HL-60 (cell line): ENCODE measurements at regions not wholly inside any gene's neighbourhood (a gene's known extent, or its start where the extent isn't known, plus 50 kb on each side); places are given as distances from the start of the nearest gene placed in this dataset.

Source experiments
- DNase-seq, 2 experiments: peaks; one replicate each; pipeline ENCODE4 v3.0.0-alpha.2; 2010 to 2020; ENCODE audit warnings: low read depth in 1 of 2, low spot score in 1 of 2
- H3K27ac ChIP-seq: fragments of 250-450 bp; sonication (Bioruptor Pico); replicated peaks from 2 replicates; pipeline ENCODE4 v1.5.1; 2020; ENCODE audit warnings: mild to moderate bottlenecking, moderate library complexity
- H3K27me3 ChIP-seq: fragments of 250-450 bp; sonication (Bioruptor Pico); 2 replicates; pipeline ENCODE4 v1.5.1; 2021; ENCODE audit warnings: mild to moderate bottlenecking, moderate library complexity; ENCODE audit not compliant: insufficient read depth, poor library complexity, severe bottlenecking
- H3K4me3 ChIP-seq: replicated peaks from 2 replicates; pipeline ENCODE4 v1.5.1; 2011; ENCODE audit warnings: mild to moderate bottlenecking, control low read depth, low read length; ENCODE audit not compliant: insufficient read depth
- GABPA ChIP-seq: IDR thresholded peaks from 2 replicates; pipeline ENCODE4 v1.6.1; 2012; ENCODE audit warnings: low read depth
- POLR2AphosphoS5 ChIP-seq: IDR thresholded peaks from 2 replicates; pipeline ENCODE4 v1.6.1; 2012; ENCODE audit warnings: low read depth
- SPI1 ChIP-seq: IDR thresholded peaks from 2 replicates; pipeline ENCODE4 v1.6.1; 2012; ENCODE audit warnings: low read depth, mild to moderate bottlenecking, borderline replicate concordance
- TF ChIP-seq, protein P1 (sequence below): IDR thresholded peaks from 2 replicates; pipeline ENCODE4 v1.6.1; 2012; ENCODE audit warnings: low read depth; ENCODE audit not compliant: insufficient replicate concordance
- TF ChIP-seq, protein P2 (sequence below): IDR thresholded peaks from one replicate; pipeline ENCODE4 v1.5.1; 2011; ENCODE audit warnings: low read length, control low read depth, inconsistent platforms; ENCODE audit not compliant: insufficient read depth

DNA sequence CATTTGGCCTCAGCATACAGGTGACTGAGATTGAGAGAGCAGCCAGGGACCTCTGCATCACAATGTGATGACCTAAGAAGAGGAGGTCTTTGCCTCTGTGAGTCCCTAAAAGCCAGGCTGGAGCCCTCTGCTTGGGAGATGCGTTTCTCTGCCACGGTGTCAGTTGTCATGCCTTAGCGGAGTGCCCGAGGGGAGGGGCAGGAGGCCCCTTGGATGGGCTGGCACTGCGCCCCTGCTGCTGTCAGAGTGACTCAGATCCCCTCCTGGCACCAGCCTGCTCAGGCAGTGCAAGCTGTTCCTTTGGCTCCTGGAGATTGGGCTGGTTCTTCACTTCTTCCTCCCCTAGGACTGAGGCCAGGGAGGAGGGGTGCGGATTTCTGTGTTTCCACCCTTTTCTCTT is 64.9 kb upstream of the KCNA5 start:
- DNase-seq = no peak
- Histone ChIP-seq H3K27me3 (no peaks in the 10 kb centered on the region), H3K27ac (no peak overlapping the region), H3K4me3 (no peak overlapping the region)
- TF ChIP-seq GABPA (no peak), POLR2AphosphoS5 (no peak), SPI1 (no peak)
- TF ChIP-seq, protein P1, sequence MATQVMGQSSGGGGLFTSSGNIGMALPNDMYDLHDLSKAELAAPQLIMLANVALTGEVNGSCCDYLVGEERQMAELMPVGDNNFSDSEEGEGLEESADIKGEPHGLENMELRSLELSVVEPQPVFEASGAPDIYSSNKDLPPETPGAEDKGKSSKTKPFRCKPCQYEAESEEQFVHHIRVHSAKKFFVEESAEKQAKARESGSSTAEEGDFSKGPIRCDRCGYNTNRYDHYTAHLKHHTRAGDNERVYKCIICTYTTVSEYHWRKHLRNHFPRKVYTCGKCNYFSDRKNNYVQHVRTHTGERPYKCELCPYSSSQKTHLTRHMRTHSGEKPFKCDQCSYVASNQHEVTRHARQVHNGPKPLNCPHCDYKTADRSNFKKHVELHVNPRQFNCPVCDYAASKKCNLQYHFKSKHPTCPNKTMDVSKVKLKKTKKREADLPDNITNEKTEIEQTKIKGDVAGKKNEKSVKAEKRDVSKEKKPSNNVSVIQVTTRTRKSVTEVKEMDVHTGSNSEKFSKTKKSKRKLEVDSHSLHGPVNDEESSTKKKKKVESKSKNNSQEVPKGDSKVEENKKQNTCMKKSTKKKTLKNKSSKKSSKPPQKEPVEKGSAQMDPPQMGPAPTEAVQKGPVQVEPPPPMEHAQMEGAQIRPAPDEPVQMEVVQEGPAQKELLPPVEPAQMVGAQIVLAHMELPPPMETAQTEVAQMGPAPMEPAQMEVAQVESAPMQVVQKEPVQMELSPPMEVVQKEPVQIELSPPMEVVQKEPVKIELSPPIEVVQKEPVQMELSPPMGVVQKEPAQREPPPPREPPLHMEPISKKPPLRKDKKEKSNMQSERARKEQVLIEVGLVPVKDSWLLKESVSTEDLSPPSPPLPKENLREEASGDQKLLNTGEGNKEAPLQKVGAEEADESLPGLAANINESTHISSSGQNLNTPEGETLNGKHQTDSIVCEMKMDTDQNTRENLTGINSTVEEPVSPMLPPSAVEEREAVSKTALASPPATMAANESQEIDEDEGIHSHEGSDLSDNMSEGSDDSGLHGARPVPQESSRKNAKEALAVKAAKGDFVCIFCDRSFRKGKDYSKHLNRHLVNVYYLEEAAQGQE = no peak
- TF ChIP-seq, protein P2, sequence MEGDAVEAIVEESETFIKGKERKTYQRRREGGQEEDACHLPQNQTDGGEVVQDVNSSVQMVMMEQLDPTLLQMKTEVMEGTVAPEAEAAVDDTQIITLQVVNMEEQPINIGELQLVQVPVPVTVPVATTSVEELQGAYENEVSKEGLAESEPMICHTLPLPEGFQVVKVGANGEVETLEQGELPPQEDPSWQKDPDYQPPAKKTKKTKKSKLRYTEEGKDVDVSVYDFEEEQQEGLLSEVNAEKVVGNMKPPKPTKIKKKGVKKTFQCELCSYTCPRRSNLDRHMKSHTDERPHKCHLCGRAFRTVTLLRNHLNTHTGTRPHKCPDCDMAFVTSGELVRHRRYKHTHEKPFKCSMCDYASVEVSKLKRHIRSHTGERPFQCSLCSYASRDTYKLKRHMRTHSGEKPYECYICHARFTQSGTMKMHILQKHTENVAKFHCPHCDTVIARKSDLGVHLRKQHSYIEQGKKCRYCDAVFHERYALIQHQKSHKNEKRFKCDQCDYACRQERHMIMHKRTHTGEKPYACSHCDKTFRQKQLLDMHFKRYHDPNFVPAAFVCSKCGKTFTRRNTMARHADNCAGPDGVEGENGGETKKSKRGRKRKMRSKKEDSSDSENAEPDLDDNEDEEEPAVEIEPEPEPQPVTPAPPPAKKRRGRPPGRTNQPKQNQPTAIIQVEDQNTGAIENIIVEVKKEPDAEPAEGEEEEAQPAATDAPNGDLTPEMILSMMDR = no peak

DNA sequence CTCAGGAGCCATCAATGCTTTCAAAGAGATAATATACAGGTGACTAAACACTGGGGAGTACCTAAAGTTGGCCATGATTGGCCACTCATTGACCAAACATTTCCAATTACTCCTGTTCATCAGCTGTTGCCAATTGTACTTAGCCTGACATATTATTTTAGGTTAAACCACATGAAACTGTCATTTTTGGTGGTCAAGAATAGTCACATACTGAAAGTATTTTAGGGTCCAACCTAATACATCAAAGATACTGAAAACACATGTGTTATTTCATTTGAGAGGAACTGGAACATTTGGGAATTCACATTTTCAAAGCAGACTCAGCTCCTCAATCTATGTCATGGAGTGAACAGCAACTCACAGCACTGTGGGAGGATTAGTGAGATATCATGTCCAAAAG is 63.9 kb upstream of the KCNA5 start:
- H3K4me3 ChIP-seq = no peak overlapping the region
- DNase-seq = no peak
- H3K27ac ChIP-seq = no peak overlapping the region
- no peaks in the 10 kb centered on the region for H3K27me3 ChIP-seq
- TF ChIP-seq, protein P1 = no peak
- TF ChIP-seq POLR2AphosphoS5 = no peak
- no peak for TF ChIP-seq SPI1
- TF ChIP-seq GABPA = no peak
- TF ChIP-seq, protein P2 = no peak

DNA sequence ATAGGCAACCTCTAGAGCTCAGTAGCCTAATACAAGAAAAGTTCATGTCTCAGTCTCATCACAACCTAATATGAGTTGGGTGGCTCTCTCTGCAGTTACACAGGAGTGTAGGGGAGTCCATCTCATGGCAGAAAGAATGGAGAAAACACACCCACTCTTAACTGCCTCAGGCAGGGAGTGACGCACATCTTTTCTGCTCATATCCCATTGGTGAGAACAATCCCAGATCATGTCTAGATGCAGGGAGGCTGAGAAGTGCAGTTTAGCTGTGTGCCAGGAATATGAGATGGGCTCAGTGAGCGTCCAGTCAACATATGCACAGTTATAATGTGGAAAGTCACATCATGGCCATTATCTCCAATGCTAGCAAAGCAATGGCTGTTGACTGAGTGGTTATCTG is 59.3 kb upstream of the KCNA5 start:
- TF ChIP-seq, protein P1 = no peak
- TF ChIP-seq GABPA (no peak), POLR2AphosphoS5 (no peak), SPI1 (no peak)
- TF ChIP-seq, protein P2 = no peak
- Histone ChIP-seq H3K4me3 (no peak overlapping the region), H3K27ac (no peak overlapping the region), H3K27me3 (no peaks in the 10 kb centered on the region)
- DNase-seq = no peak
